ENCODE measurements at regions not wholly inside any gene's neighbourhood (a gene's known extent, or its start where the extent isn't known, plus 50 kb on each side); places are given as distances from the start of the nearest gene placed in this dataset.

- no peak for TF ChIP-seq POLR2A (IDR thresholded peaks at IDR 0.05)
- TF ChIP-seq CTCF (IDR thresholded peaks at IDR 0.05): no peak
- no peak overlapping the region for H3K4me3 ChIP-seq
- ATAC-seq (no peak), DNase-seq (no peak)
- H3K4me1 ChIP-seq: no peaks in the 10 kb centered on the region
- no peaks in the 10 kb centered on the region for H3K36me3 ChIP-seq
- H3K9me3 ChIP-seq: no peaks in the 10 kb centered on the region
- intact Hi-C loops (cut with DNase I): no loop called here
- 7% methylated on average over 1 of the region's 1 CpG for WGBS (ENCODE audit: insufficient coverage, low coverage, low lambda C conversion rate, missing lambda C conversion rate)
- H3K27me3 ChIP-seq: no peaks in the 10 kb centered on the region
- no peak overlapping the region for H3K27ac ChIP-seq
Measured at GRCh38 chr4:166625018-166625637, 609.2 kb downstream of the SPOCK3 start.

- Histone ChIP-seq H3K4me1 (no peaks in the 10 kb centered on the region), H3K36me3 (no peaks in the 10 kb centered on the region), H3K27ac (no peak overlapping the region), H3K27me3 (no peaks in the 10 kb centered on the region), H3K4me3 (no peak overlapping the region), H3K9me3 (no peaks in the 10 kb centered on the region)
- ATAC-seq (no peak), DNase-seq (no peak)
- TF ChIP-seq CTCF (IDR thresholded peaks at IDR 0.05) (no peak), POLR2A (IDR thresholded peaks at IDR 0.05) (no peak)
- WGBS (ENCODE audit: insufficient coverage, low coverage, low lambda C conversion rate, missing lambda C conversion rate): 36% methylated on average over 2 of the region's 2 CpGs
- intact Hi-C loops (cut with DNase I): no loop called here
Measured at GRCh38 chr4:166628454-166628853, 605.8 kb downstream of the SPOCK3 start.

- no peak for ATAC-seq
- WGBS (ENCODE audit: insufficient coverage, low coverage, low lambda C conversion rate, missing lambda C conversion rate): 37% methylated on average over 2 of the region's 2 CpGs
- TF ChIP-seq CTCF (IDR thresholded peaks at IDR 0.05) (no peak), POLR2A (IDR thresholded peaks at IDR 0.05) (no peak)
Measured at GRCh38 chr4:166635367-166635766, 598.9 kb downstream of the SPOCK3 start.

GRCh38 chr4:166637816-166638215, 596.5 kb downstream of the SPOCK3 start:
- DNase-seq (no peak), ATAC-seq (no peak)
- H3K27me3 ChIP-seq: no peaks in the 10 kb centered on the region
- TF ChIP-seq CTCF (IDR thresholded peaks at IDR 0.05) (no peak), POLR2A (IDR thresholded peaks at IDR 0.05) (no peak)
- H3K4me3 ChIP-seq: no peak overlapping the region
- no peaks in the 10 kb centered on the region for H3K4me1 ChIP-seq
- intact Hi-C loops (cut with DNase I): no loop called here
- 31% methylated on average over 2 of the region's 2 CpGs for WGBS (ENCODE audit: insufficient coverage, low coverage, low lambda C conversion rate, missing lambda C conversion rate)
- H3K9me3 ChIP-seq: no peaks in the 10 kb centered on the region
- no peak overlapping the region for H3K27ac ChIP-seq
- H3K36me3 ChIP-seq: no peaks in the 10 kb centered on the region

More at GRCh38 chr4:166635367-166635766, 598.9 kb downstream of the SPOCK3 start:
- no peaks in the 10 kb centered on the region for H3K9me3 ChIP-seq
- no peaks in the 10 kb centered on the region for H3K4me1 ChIP-seq
- no peaks in the 10 kb centered on the region for H3K27me3 ChIP-seq
- H3K27ac ChIP-seq: no peak overlapping the region
- intact Hi-C loops (cut with DNase I): no loop called here
- no peak overlapping the region for H3K4me3 ChIP-seq
- no peaks in the 10 kb centered on the region for H3K36me3 ChIP-seq
- no peak for DNase-seq

GRCh38 chr4:166655231-166655630, 579.1 kb downstream of the SPOCK3 start:
- ATAC-seq: no peak
- DNase-seq: no peak
- TF ChIP-seq POLR2A (IDR thresholded peaks at IDR 0.05): no peak
- no peak for TF ChIP-seq CTCF (IDR thresholded peaks at IDR 0.05)
- Histone ChIP-seq H3K27ac (no peak overlapping the region), H3K27me3 (no peaks in the 10 kb centered on the region), H3K9me3 (no peaks in the 10 kb centered on the region), H3K4me3 (no peak overlapping the region), H3K36me3 (no peaks in the 10 kb centered on the region), H3K4me1 (no peaks in the 10 kb centered on the region)
- WGBS (ENCODE audit: insufficient coverage, low coverage, low lambda C conversion rate, missing lambda C conversion rate): 21% methylated on average over 1 of the region's 1 CpG
- intact Hi-C loops (cut with DNase I): no loop called here
